ENCODE measurements at regions not wholly inside any gene's neighbourhood (a gene's known extent, or its start where the extent isn't known, plus 50 kb on each side); places are given as distances from the start of the nearest gene placed in this dataset.
"Not testable (repeated sequence)": the region's sequence is repeated elsewhere in the genome, so short reads cannot be mapped to it uniquely, and the experiment has no call there.

DNA sequence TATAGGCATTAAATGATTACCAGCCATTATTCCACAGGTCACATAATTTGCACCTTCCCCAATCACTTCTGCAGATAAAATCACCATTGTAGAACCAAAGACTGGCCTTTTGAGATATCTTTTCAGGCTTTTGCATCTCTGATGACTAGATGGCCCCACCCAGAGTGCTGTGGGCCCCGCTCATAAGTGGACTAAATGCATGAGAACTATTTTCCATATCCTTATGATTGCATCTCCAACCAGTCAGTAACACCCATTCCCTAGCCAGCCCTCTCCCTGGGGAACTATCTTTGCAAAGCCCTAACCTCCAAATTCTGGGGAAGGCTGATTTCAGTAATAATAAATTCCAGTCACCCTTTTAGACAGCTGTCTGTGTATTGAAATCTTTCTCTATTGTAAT lies 53.5 kb upstream of the CDH9 start:
- no peak overlapping the region for H3K27ac ChIP-seq
- TF ChIP-seq ZFX (IDR thresholded peaks at IDR 0.05; ENCODE audit: borderline replicate concordance) (no peak), CTCF (IDR thresholded peaks at IDR 0.05) (no peak)

DNA sequence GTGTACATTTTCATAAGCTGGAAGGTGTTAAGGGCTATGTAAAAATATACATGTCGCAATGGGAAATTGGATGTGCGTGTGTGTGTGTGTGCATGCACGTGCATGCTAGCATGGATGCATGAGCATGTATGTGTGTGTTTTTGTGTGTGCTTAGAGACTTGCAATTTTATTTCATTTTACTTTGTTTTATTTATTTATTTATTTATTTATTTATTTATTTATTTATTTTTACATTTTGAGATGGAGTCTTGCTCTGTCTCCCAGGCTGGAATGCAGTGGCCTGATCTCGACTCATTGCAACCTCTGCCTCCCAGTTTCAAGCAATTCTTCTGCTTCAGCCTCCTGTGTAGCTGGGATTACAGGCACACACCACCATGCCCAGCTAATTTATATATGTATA lies 50.4 kb upstream of the CDH9 start:
- H3K27ac ChIP-seq, result not testable (repeated sequence)
